ENCODE measurements at regions not wholly inside any gene's neighbourhood (a gene's known extent, or its start where the extent isn't known, plus 50 kb on each side); places are given as distances from the start of the nearest gene placed in this dataset.

DNA sequence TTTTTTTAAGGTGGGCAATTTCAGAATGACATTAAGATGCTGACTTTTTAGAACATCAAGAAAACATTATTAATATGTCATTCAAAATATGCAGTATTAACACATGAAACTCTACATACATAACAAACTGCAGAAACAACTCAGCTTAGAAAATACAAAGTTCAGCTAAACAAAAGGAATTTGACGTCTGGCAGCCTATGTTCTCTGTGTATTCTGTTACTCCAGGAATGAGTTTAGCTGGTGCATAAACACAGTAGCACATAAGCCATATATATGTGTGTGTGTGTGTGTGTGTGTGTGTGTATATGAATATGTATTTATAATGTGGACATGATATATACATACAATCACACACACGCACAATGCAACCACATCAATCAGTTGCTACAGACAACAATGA lies 413.5 kb upstream of the PSMD7 start:
- no peaks in the 10 kb centered on the region for H3K9me3 Mint-ChIP-seq
- Histone ChIP-seq H3K36me3 (ENCODE audit: insufficient read depth) (no peaks in the 10 kb centered on the region), H3K79me2 (replicated peaks; ENCODE audit: insufficient read depth) (no peaks in the 10 kb centered on the region), H3K4me3 (no peak overlapping the region), H3K27ac (ENCODE audit: low read depth) (no peak overlapping the region), H4K20me1 (replicated peaks; ENCODE audit: insufficient read depth) (no peaks in the 10 kb centered on the region), H2AFZ (no peak overlapping the region), H3K27me3 (ENCODE audit: insufficient read depth) (no peaks in the 10 kb centered on the region), H3K4me1 (ENCODE audit: insufficient read depth) (peaks cover 24% of the 10 kb centered on the region), H3K4me2 (no peak overlapping the region), H3F3A (replicated peaks; ENCODE audit: low read depth) (no peaks in the 10 kb centered on the region), H3K9me2 (ENCODE audit: insufficient read depth) (no peaks in the 10 kb centered on the region)
- DNase-seq (ENCODE audit: low spot score): no peak
- no peak overlapping the region for H3K4me3 Mint-ChIP-seq
- H3K4me1 Mint-ChIP-seq: peaks cover 35% of the 10 kb centered on the region
- no peak for ATAC-seq
- no peak overlapping the region for H3K27ac Mint-ChIP-seq
- no peak for TF ChIP-seq EZH2phosphoT487 (IDR thresholded peaks at IDR 0.05; ENCODE audit: unreplicated experiment)
- TF ChIP-seq JUNB (IDR thresholded peaks at IDR 0.05; ENCODE audit: unreplicated experiment): no peak
- no peak for TF ChIP-seq EZH2 (IDR thresholded peaks at IDR 0.05; ENCODE audit: low read depth, unreplicated experiment)
- no peak for TF ChIP-seq CTCF (conservative IDR thresholded peaks at IDR 0.05; ENCODE audit: low read depth in 2 of 2)
- TF ChIP-seq ZNF331 (CRISPR knock-in tag; IDR thresholded peaks at IDR 0.05; ENCODE audit: low read depth): no peak
- no peak for TF ChIP-seq CREB1 (CRISPR knock-in tag; IDR thresholded peaks at IDR 0.05; ENCODE audit: low read depth)
- TF ChIP-seq, protein P1, sequence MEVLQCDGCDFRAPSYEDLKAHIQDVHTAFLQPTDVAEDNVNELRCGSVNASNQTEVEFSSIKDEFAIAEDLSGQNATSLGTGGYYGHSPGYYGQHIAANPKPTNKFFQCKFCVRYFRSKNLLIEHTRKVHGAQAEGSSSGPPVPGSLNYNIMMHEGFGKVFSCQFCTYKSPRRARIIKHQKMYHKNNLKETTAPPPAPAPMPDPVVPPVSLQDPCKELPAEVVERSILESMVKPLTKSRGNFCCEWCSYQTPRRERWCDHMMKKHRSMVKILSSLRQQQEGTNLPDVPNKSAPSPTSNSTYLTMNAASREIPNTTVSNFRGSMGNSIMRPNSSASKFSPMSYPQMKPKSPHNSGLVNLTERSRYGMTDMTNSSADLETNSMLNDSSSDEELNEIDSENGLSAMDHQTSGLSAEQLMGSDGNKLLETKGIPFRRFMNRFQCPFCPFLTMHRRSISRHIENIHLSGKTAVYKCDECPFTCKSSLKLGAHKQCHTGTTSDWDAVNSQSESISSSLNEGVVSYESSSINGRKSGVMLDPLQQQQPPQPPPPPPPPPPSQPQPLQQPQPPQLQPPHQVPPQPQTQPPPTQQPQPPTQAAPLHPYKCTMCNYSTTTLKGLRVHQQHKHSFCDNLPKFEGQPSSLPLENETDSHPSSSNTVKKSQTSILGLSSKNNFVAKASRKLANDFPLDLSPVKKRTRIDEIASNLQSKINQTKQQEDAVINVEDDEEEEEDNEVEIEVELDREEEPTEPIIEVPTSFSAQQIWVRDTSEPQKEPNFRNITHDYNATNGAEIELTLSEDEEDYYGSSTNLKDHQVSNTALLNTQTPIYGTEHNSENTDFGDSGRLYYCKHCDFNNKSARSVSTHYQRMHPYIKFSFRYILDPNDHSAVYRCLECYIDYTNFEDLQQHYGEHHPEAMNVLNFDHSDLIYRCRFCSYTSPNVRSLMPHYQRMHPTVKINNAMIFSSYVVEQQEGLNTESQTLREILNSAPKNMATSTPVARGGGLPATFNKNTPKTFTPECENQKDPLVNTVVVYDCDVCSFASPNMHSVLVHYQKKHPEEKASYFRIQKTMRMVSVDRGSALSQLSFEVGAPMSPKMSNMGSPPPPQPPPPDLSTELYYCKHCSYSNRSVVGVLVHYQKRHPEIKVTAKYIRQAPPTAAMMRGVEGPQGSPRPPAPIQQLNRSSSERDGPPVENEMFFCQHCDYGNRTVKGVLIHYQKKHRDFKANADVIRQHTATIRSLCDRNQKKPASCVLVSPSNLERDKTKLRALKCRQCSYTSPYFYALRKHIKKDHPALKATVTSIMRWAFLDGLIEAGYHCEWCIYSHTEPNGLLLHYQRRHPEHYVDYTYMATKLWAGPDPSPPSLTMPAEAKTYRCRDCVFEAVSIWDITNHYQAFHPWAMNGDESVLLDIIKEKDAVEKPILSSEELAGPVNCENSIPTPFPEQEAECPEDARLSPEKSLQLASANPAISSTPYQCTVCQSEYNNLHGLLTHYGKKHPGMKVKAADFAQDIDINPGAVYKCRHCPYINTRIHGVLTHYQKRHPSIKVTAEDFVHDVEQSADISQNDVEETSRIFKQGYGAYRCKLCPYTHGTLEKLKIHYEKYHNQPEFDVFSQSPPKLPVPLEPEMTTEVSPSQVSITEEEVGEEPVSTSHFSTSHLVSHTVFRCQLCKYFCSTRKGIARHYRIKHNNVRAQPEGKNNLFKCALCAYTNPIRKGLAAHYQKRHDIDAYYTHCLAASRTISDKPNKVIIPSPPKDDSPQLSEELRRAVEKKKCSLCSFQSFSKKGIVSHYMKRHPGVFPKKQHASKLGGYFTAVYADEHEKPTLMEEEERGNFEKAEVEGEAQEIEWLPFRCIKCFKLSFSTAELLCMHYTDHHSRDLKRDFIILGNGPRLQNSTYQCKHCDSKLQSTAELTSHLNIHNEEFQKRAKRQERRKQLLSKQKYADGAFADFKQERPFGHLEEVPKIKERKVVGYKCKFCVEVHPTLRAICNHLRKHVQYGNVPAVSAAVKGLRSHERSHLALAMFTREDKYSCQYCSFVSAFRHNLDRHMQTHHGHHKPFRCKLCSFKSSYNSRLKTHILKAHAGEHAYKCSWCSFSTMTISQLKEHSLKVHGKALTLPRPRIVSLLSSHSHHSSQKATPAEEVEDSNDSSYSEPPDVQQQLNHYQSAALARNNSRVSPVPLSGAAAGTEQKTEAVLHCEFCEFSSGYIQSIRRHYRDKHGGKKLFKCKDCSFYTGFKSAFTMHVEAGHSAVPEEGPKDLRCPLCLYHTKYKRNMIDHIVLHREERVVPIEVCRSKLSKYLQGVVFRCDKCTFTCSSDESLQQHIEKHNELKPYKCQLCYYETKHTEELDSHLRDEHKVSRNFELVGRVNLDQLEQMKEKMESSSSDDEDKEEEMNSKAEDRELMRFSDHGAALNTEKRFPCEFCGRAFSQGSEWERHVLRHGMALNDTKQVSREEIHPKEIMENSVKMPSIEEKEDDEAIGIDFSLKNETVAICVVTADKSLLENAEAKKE (CRISPR knock-in tag; IDR thresholded peaks at IDR 0.05): no peak
- TF ChIP-seq NANOG (IDR thresholded peaks at IDR 0.05; ENCODE audit: borderline replicate concordance): no peak
- TF ChIP-seq STAT1 (IDR thresholded peaks at IDR 0.05; ENCODE audit: unreplicated experiment): no peak
- TF ChIP-seq, protein P2, sequence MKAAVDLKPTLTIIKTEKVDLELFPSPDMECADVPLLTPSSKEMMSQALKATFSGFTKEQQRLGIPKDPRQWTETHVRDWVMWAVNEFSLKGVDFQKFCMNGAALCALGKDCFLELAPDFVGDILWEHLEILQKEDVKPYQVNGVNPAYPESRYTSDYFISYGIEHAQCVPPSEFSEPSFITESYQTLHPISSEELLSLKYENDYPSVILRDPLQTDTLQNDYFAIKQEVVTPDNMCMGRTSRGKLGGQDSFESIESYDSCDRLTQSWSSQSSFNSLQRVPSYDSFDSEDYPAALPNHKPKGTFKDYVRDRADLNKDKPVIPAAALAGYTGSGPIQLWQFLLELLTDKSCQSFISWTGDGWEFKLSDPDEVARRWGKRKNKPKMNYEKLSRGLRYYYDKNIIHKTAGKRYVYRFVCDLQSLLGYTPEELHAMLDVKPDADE (IDR thresholded peaks at IDR 0.05): no peak
- TF ChIP-seq POLR2AphosphoS5 (IDR thresholded peaks at IDR 0.05; ENCODE audit: low read depth): no peak
- TF ChIP-seq, protein P3, sequence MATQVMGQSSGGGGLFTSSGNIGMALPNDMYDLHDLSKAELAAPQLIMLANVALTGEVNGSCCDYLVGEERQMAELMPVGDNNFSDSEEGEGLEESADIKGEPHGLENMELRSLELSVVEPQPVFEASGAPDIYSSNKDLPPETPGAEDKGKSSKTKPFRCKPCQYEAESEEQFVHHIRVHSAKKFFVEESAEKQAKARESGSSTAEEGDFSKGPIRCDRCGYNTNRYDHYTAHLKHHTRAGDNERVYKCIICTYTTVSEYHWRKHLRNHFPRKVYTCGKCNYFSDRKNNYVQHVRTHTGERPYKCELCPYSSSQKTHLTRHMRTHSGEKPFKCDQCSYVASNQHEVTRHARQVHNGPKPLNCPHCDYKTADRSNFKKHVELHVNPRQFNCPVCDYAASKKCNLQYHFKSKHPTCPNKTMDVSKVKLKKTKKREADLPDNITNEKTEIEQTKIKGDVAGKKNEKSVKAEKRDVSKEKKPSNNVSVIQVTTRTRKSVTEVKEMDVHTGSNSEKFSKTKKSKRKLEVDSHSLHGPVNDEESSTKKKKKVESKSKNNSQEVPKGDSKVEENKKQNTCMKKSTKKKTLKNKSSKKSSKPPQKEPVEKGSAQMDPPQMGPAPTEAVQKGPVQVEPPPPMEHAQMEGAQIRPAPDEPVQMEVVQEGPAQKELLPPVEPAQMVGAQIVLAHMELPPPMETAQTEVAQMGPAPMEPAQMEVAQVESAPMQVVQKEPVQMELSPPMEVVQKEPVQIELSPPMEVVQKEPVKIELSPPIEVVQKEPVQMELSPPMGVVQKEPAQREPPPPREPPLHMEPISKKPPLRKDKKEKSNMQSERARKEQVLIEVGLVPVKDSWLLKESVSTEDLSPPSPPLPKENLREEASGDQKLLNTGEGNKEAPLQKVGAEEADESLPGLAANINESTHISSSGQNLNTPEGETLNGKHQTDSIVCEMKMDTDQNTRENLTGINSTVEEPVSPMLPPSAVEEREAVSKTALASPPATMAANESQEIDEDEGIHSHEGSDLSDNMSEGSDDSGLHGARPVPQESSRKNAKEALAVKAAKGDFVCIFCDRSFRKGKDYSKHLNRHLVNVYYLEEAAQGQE (IDR thresholded peaks at IDR 0.05; ENCODE audit: unreplicated experiment): no peak
- TF ChIP-seq ZNF114 (CRISPR knock-in tag; IDR thresholded peaks at IDR 0.05): no peak
- H3K27me3 Mint-ChIP-seq (ENCODE audit: insufficient read depth, low read depth, poor library complexity): no peaks in the 10 kb centered on the region
- H3K36me3 Mint-ChIP-seq (ENCODE audit: low read depth): no peaks in the 10 kb centered on the region
